Peyer's patch (tissue), 4 donors: ENCODE measurements at regions not wholly inside any gene's neighbourhood (a gene's known extent, or its start where the extent isn't known, plus 50 kb on each side); places are given as distances from the start of the nearest gene placed in this dataset.
A peak's percentile ranks its signal among the peaks of the same experiment; 100 is the strongest.

Experiments
- DNase-seq, 3 donors: peaks; one replicate each; pipeline ENCODE4 v3.0.0-alpha.2; 2017 to 2019
- H3K27ac ChIP-seq, 4 donors: fragments of 200-600 bp; sonication (generic); one replicate each; pipeline ENCODE4 v1.5.1; 2016 to 2019
- H3K27me3 ChIP-seq, 2 donors: fragments of 200-600 bp; sonication (generic); one replicate each; pipeline ENCODE4 v1.5.1; 2019
- H3K36me3 ChIP-seq, 3 donors: fragments of 200-600 bp; sonication (generic); one replicate each; pipeline ENCODE4 v1.5.1; 2016 to 2019
- H3K4me1 ChIP-seq, 4 donors: fragments of 200-600 bp; sonication (generic); one replicate each; pipeline ENCODE4 v1.5.1; 2016 to 2019
- H3K4me3 ChIP-seq, 4 donors: fragments of 200-600 bp; sonication (generic); 1 replicate in 3 of 4; 2 replicates in 1 of 4; pipeline ENCODE4 v1.5.1; 2016 to 2019; ENCODE audit warnings: mild to moderate bottlenecking in 1 of 4
- H3K9me3 ChIP-seq, 4 donors: fragments of 200-600 bp; sonication (generic); one replicate each; pipeline ENCODE4 v1.5.1; 2016 to 2019; ENCODE audit warnings: mild to moderate bottlenecking in 1 of 4
- CTCF ChIP-seq, 6 experiments: fragments of 450-650 bp in 4 of 6; fragments of 200-600 bp in 2 of 6; sonication (generic) in 1 of 6; IDR thresholded peaks; one replicate each; pipeline ENCODE4 v1.5.1; 2017 to 2019; ENCODE audit warnings: antibody characterized with exemption in 6 of 6, mild to moderate bottlenecking in 3 of 6, moderate library complexity in 1 of 6
- POLR2A ChIP-seq, 2 donors: fragments of 450-650 bp; IDR thresholded peaks; one replicate each; pipeline ENCODE4 v1.5.1; 2017; ENCODE audit warnings: antibody characterized with exemption in 2 of 2, mild to moderate bottlenecking in 2 of 2, moderate library complexity in 2 of 2

- Histone ChIP-seq H3K27me3 (no peaks in the 10 kb centered on the region), H3K4me3 (no peak overlapping the region), H3K36me3 (no peaks in the 10 kb centered on the region), H3K4me1 (no peaks in the 10 kb centered on the region), H3K27ac (no peak overlapping the region), H3K9me3 (no peaks in the 10 kb centered on the region)
- no peak for DNase-seq
- TF ChIP-seq CTCF (IDR thresholded peaks at IDR 0.05) (no peak), POLR2A (IDR thresholded peaks at IDR 0.05) (no peak)
Observed at GRCh38 chr20:19079536-19080299, 132.7 kb upstream of the SLC24A3 start.

GRCh38 chr20:19081937-19082336 lies 130.5 kb upstream of the SLC24A3 start:
- TF ChIP-seq POLR2A (IDR thresholded peaks at IDR 0.05) (no peak), CTCF (IDR thresholded peaks at IDR 0.05) (no peak)
- Histone ChIP-seq H3K9me3 (no peaks in the 10 kb centered on the region), H3K4me3 (no peak overlapping the region), H3K36me3 (no peaks in the 10 kb centered on the region), H3K27ac (no peak overlapping the region), H3K27me3 (no peaks in the 10 kb centered on the region), H3K4me1 (no peaks in the 10 kb centered on the region)
- no peak for DNase-seq

GRCh38 chr20:19083136-19083621 lies 129.3 kb upstream of the SLC24A3 start:
- Histone ChIP-seq H3K27ac (no peak overlapping the region), H3K36me3 (no peaks in the 10 kb centered on the region), H3K4me1 (no peaks in the 10 kb centered on the region), H3K27me3 (no peaks in the 10 kb centered on the region), H3K9me3 (no peaks in the 10 kb centered on the region), H3K4me3 (no peak overlapping the region)
- TF ChIP-seq CTCF (IDR thresholded peaks at IDR 0.05) (no peak), POLR2A (IDR thresholded peaks at IDR 0.05) (no peak)
- no peak for DNase-seq

GRCh38 chr20:19090332-19090731 lies 122.1 kb upstream of the SLC24A3 start:
- no peak for TF ChIP-seq POLR2A (IDR thresholded peaks at IDR 0.05)
- no peak for TF ChIP-seq CTCF (IDR thresholded peaks at IDR 0.05)
- Histone ChIP-seq H3K9me3 (no peaks in the 10 kb centered on the region), H3K27ac (no peak overlapping the region), H3K36me3 (no peaks in the 10 kb centered on the region), H3K4me3 (no peak overlapping the region), H3K27me3 (no peaks in the 10 kb centered on the region), H3K4me1 (peaks cover 0 to under 1% (median under 1%) of the 10 kb centered on the region in 4 donors)
- DNase-seq, result no peak

- H3K9me3 ChIP-seq, result no peaks in the 10 kb centered on the region
- H3K4me3 ChIP-seq, result no peak overlapping the region
- DNase-seq, result peak in 2 of 3 donors; percentile 70 to 76
- H3K36me3 ChIP-seq, result no peaks in the 10 kb centered on the region
- no peaks in the 10 kb centered on the region for H3K27me3 ChIP-seq
- H3K4me1 ChIP-seq, result peaks cover 0 to 26% (median 7%) of the 10 kb centered on the region in 4 donors
- H3K27ac ChIP-seq, result peak overlapping the region in 2 of 4 donors; percentile 44 to 47
- peak in 1 of 6 experiments; percentile 4 for TF ChIP-seq CTCF (IDR thresholded peaks at IDR 0.05)
- no peak for TF ChIP-seq POLR2A (IDR thresholded peaks at IDR 0.05)
Observed at GRCh38 chr20:19094959-19095541, 117.4 kb upstream of the SLC24A3 start.
